Lower leg skin (tissue), 4 donors: ENCODE measurements at regions not wholly inside any gene's neighbourhood (a gene's known extent, or its start where the extent isn't known, plus 50 kb on each side); places are given as distances from the start of the nearest gene placed in this dataset.

ENCODE experiments used
- DNase-seq, 2 donors: peaks; one replicate each; pipeline ENCODE4 v3.0.0-alpha.2; 2019; ENCODE audit warnings: low spot score in 2 of 2
- H3K4me3 ChIP-seq: fragments of 200-600 bp; sonication (generic); 2 replicates; pipeline ENCODE4 v1.5.1; 2017; ENCODE audit warnings: mild to moderate bottlenecking, low read depth; ENCODE audit not compliant: poor library complexity, severe bottlenecking
- CTCF ChIP-seq, 3 donors: fragments of 450-650 bp; IDR thresholded peaks; one replicate each; pipeline ENCODE4 v1.5.1; 2016; ENCODE audit warnings: antibody characterized with exemption in 3 of 3, mild to moderate bottlenecking in 3 of 3, moderate library complexity in 2 of 3
- POLR2A ChIP-seq, 2 donors: fragments of 450-650 bp; IDR thresholded peaks; one replicate each; pipeline ENCODE4 v1.6.1; 2016 to 2017; ENCODE audit warnings: antibody characterized with exemption in 2 of 2, mild to moderate bottlenecking in 1 of 2, moderate library complexity in 1 of 2
- WGBS, 2 donors: methylation state at CpG; one replicate each; pipeline ENCODE4 v1.1.5; 2018; 5-methylcytosine and 5-hydroxymethylcytosine counted together
- intact Hi-C: fragments of 100-400 bp; cut with DNase I; formaldehyde crosslinking; loops from one replicate; pipeline ENCODE4 v1.15.0; 2023; ENCODE audit warnings: low total_unique reads

- peak in 1 of 2 donors; percentile 72 for DNase-seq
- 80 to 83% methylated on average over 11 of the region's 11 CpGs for WGBS, 2 donors
- H3K4me3 ChIP-seq = no peak overlapping the region
- intact Hi-C loops = no loop called here
- no peak for TF ChIP-seq CTCF (IDR thresholded peaks at IDR 0.05)
- no peak for TF ChIP-seq POLR2A (IDR thresholded peaks at IDR 0.05)
These were observed 84.1 kb upstream of the ASB18 start for GRCh38 chr2:236348279-236348678.

- 89 to 93% methylated on average over 6 of the region's 6 CpGs for WGBS, 2 donors
- DNase-seq = no peak
- TF ChIP-seq CTCF (IDR thresholded peaks at IDR 0.05) (no peak), POLR2A (IDR thresholded peaks at IDR 0.05) (no peak)
- intact Hi-C loops = no loop called here
- H3K4me3 ChIP-seq = no peak overlapping the region
These were observed 84.8 kb upstream of the ASB18 start for GRCh38 chr2:236348976-236349375.

DNA sequence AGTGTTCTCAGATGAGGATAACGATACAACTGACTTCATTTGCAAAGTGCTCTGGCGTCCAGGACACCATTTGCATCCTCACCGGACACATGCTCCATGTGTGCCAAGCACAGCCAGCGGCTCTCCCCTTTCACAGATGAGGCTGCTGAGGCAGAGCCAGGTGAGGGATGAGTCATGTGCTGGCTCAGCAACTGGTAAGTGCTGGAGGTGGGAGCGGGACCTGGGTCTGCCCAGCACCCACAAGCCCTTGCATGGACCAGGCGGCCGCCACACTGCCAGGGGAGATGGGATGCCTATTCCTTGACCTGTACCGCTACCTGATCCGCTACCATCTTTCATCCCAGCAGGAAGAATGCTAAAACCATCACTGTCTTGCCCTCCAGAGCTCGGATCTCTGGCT, 86.2 kb upstream of the ASB18 start:
- 84 to 86% methylated on average over 10 of the region's 10 CpGs for WGBS, 2 donors
- H3K4me3 ChIP-seq = no peak overlapping the region
- TF ChIP-seq POLR2A (IDR thresholded peaks at IDR 0.05) (no peak), CTCF (IDR thresholded peaks at IDR 0.05) (no peak)
- DNase-seq = no peak
- intact Hi-C loops = loop anchor here (5.0 kb wide), 1 partner anchor 707 kb away; no protein-coding TSS in a partner anchor

- DNase-seq = peak in 1 of 2 donors; percentile 71
- TF ChIP-seq POLR2A (IDR thresholded peaks at IDR 0.05) = no peak
- no peak for TF ChIP-seq CTCF (IDR thresholded peaks at IDR 0.05)
- H3K4me3 ChIP-seq = no peak overlapping the region
- intact Hi-C loops = loop anchor here (5.0 kb wide), 1 partner anchor 705 kb away; no protein-coding TSS in a partner anchor
- 85 to 86% methylated on average over 18 of the region's 18 CpGs for WGBS, 2 donors
These were observed 87.8 kb upstream of the ASB18 start for GRCh38 chr2:236351966-236352525.

DNA sequence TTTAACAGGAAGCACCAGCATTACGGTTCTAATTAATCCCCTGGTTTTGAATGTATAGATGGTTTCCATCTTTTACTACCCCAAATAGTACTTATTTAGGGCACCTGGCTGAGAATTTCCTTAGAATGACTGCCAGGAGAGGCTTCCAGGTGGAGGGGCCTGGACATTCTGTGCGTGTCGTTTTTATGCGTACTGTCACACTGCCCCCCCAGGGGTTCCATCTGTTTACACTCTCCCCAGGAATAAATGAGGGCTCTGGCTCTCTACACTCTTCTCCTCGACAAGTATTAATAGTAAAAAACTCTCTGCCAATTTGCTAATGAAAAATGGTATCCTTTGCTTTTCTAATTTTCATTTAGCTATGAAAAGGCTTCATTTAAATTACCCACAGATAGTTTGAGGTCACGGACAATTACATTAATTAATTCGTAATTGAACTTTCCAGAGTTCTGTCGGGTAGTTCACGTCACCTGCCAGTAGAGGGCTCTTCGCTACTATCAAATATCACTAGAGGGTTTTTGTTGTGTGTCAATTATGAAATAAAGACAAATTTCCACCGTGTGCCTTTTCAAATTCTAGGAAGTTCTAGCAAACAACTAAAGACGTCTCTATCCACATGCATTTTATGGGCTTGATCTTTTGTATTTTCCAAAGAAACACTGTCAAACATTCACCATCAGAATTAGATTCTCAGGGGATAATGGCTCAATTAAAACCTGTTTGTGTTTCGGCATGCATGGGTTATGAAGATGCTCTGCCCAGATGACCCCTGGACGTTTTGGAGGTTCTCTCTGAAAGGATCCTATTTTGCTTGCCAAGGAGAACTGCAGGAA, 88.8 kb upstream of the ASB18 start:
- TF ChIP-seq CTCF (IDR thresholded peaks at IDR 0.05) (no peak), POLR2A (IDR thresholded peaks at IDR 0.05) (no peak)
- no peak overlapping the region for H3K4me3 ChIP-seq
- intact Hi-C loops = loop anchor here (5.0 kb wide), 1 partner anchor 704 kb away; no protein-coding TSS in a partner anchor
- 14 to 17% methylated on average over 14 of the region's 14 CpGs for WGBS, 2 donors
- peak in 1 of 2 donors; percentile 56 for DNase-seq
